WTC11 (cell line): ENCODE measurements at regions not wholly inside any gene's neighbourhood (a gene's known extent, or its start where the extent isn't known, plus 50 kb on each side); places are given as distances from the start of the nearest gene placed in this dataset.

Experiments
- GABPB1 ChIP-seq: sonication (generic); formaldehyde crosslinking; IDR thresholded peaks from 2 replicates; pipeline ENCODE4 v1.8.1; 2023; ENCODE audit warnings: mild to moderate bottlenecking, missing genetic modification reagents
- MXD4 ChIP-seq: fragments of 250-450 bp; sonication (Bioruptor Pico); IDR thresholded peaks from 2 replicates; pipeline ENCODE4 v1.8.0; 2021; ENCODE audit warnings: mild to moderate bottlenecking, moderate library complexity, borderline replicate concordance
- NR1H2 ChIP-seq: sonication (generic); formaldehyde crosslinking; IDR thresholded peaks from 2 replicates; pipeline ENCODE4 v1.9.0; 2021; ENCODE audit warnings: mild to moderate bottlenecking, moderate library complexity, missing genetic modification reagents
- TCF7 ChIP-seq: sonication (generic); formaldehyde crosslinking; IDR thresholded peaks from 2 replicates; pipeline ENCODE4 v1.8.0; 2022; ENCODE audit warnings: mild to moderate bottlenecking, low read depth, missing genetic modification reagents, moderate library complexity
- TF ChIP-seq, protein P1 (sequence below): fragments of 200-600 bp; IDR thresholded peaks from 2 replicates; pipeline ENCODE4 v1.8.0; 2022; ENCODE audit warnings: antibody characterized with exemption
- TF ChIP-seq, protein P2 (sequence below): sonication (generic); formaldehyde crosslinking; IDR thresholded peaks from 2 replicates; pipeline ENCODE4 v1.8.0; 2022; ENCODE audit warnings: missing genetic modification reagents
- TF ChIP-seq, protein P3 (sequence below): sonication (generic); formaldehyde crosslinking; IDR thresholded peaks from 2 replicates; pipeline ENCODE4 v1.8.1; 2022; ENCODE audit warnings: low read depth, missing genetic modification reagents, borderline replicate concordance
- TF ChIP-seq, protein P4 (sequence below): sonication (generic); formaldehyde crosslinking; IDR thresholded peaks from 2 replicates; pipeline ENCODE4 v1.8.1; 2022; ENCODE audit warnings: low read depth, mild to moderate bottlenecking, moderate library complexity, missing genetic modification reagents, borderline replicate concordance
- TF ChIP-seq, protein P5 (sequence below): sonication (generic); formaldehyde crosslinking; IDR thresholded peaks from 2 replicates; pipeline ENCODE4 v1.8.1; 2023; ENCODE audit warnings: mild to moderate bottlenecking, missing genetic modification reagents, moderate library complexity
- TF ChIP-seq, protein P6 (sequence below): sonication (generic); formaldehyde crosslinking; IDR thresholded peaks from 2 replicates; pipeline ENCODE4 v1.8.1; 2023; ENCODE audit warnings: mild to moderate bottlenecking, missing genetic modification reagents, borderline replicate concordance
- TF ChIP-seq, protein P7 (sequence below): fragments of 250-450 bp; sonication (Bioruptor Pico); IDR thresholded peaks from 2 replicates; pipeline ENCODE4 v1.9.0; 2021; ENCODE audit warnings: moderate library complexity, mild to moderate bottlenecking, inconsistent platforms, borderline replicate concordance

DNA sequence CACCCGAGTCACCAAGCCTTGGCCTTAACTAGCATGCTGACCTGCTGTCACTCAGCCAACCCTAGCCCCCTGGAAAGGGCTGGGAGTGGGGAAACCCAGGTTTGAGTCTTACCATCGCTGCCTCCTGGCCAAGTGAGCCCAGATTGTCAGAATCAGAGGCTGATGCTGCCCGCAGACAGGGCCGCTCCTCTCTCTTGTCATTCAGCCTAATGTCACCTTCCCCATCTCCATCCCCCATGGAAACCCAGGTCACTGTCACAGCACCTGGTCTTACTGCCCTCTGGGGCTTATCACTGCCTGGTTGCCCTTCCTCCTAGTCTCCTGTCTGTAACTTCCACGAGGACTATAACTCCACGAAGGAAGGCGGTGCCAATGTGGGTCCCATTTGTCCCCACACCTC, 53.6 kb upstream of the CASZ1 start:
- no peak for TF ChIP-seq NR1H2 (CRISPR knock-in tag)
- no peak for TF ChIP-seq TCF7 (CRISPR knock-in tag)
- TF ChIP-seq, protein P1, sequence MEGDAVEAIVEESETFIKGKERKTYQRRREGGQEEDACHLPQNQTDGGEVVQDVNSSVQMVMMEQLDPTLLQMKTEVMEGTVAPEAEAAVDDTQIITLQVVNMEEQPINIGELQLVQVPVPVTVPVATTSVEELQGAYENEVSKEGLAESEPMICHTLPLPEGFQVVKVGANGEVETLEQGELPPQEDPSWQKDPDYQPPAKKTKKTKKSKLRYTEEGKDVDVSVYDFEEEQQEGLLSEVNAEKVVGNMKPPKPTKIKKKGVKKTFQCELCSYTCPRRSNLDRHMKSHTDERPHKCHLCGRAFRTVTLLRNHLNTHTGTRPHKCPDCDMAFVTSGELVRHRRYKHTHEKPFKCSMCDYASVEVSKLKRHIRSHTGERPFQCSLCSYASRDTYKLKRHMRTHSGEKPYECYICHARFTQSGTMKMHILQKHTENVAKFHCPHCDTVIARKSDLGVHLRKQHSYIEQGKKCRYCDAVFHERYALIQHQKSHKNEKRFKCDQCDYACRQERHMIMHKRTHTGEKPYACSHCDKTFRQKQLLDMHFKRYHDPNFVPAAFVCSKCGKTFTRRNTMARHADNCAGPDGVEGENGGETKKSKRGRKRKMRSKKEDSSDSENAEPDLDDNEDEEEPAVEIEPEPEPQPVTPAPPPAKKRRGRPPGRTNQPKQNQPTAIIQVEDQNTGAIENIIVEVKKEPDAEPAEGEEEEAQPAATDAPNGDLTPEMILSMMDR = no peak
- TF ChIP-seq, protein P2, sequence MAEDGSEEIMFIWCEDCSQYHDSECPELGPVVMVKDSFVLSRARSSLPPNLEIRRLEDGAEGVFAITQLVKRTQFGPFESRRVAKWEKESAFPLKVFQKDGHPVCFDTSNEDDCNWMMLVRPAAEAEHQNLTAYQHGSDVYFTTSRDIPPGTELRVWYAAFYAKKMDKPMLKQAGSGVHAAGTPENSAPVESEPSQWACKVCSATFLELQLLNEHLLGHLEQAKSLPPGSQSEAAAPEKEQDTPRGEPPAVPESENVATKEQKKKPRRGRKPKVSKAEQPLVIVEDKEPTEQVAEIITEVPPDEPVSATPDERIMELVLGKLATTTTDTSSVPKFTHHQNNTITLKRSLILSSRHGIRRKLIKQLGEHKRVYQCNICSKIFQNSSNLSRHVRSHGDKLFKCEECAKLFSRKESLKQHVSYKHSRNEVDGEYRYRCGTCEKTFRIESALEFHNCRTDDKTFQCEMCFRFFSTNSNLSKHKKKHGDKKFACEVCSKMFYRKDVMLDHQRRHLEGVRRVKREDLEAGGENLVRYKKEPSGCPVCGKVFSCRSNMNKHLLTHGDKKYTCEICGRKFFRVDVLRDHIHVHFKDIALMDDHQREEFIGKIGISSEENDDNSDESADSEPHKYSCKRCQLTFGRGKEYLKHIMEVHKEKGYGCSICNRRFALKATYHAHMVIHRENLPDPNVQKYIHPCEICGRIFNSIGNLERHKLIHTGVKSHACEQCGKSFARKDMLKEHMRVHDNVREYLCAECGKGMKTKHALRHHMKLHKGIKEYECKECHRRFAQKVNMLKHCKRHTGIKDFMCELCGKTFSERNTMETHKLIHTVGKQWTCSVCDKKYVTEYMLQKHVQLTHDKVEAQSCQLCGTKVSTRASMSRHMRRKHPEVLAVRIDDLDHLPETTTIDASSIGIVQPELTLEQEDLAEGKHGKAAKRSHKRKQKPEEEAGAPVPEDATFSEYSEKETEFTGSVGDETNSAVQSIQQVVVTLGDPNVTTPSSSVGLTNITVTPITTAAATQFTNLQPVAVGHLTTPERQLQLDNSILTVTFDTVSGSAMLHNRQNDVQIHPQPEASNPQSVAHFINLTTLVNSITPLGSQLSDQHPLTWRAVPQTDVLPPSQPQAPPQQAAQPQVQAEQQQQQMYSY (CRISPR knock-in tag) = no peak
- TF ChIP-seq MXD4 (CRISPR knock-in tag) = no peak
- TF ChIP-seq, protein P3, sequence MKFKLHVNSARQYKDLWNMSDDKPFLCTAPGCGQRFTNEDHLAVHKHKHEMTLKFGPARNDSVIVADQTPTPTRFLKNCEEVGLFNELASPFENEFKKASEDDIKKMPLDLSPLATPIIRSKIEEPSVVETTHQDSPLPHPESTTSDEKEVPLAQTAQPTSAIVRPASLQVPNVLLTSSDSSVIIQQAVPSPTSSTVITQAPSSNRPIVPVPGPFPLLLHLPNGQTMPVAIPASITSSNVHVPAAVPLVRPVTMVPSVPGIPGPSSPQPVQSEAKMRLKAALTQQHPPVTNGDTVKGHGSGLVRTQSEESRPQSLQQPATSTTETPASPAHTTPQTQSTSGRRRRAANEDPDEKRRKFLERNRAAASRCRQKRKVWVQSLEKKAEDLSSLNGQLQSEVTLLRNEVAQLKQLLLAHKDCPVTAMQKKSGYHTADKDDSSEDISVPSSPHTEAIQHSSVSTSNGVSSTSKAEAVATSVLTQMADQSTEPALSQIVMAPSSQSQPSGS (CRISPR knock-in tag) = no peak
- TF ChIP-seq, protein P4, sequence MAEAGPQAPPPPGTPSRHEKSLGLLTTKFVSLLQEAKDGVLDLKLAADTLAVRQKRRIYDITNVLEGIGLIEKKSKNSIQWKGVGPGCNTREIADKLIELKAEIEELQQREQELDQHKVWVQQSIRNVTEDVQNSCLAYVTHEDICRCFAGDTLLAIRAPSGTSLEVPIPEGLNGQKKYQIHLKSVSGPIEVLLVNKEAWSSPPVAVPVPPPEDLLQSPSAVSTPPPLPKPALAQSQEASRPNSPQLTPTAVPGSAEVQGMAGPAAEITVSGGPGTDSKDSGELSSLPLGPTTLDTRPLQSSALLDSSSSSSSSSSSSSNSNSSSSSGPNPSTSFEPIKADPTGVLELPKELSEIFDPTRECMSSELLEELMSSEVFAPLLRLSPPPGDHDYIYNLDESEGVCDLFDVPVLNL (CRISPR knock-in tag) = no peak
- TF ChIP-seq, protein P5, sequence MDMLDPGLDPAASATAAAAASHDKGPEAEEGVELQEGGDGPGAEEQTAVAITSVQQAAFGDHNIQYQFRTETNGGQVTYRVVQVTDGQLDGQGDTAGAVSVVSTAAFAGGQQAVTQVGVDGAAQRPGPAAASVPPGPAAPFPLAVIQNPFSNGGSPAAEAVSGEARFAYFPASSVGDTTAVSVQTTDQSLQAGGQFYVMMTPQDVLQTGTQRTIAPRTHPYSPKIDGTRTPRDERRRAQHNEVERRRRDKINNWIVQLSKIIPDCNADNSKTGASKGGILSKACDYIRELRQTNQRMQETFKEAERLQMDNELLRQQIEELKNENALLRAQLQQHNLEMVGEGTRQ (CRISPR knock-in tag) = no peak
- TF ChIP-seq, protein P6, sequence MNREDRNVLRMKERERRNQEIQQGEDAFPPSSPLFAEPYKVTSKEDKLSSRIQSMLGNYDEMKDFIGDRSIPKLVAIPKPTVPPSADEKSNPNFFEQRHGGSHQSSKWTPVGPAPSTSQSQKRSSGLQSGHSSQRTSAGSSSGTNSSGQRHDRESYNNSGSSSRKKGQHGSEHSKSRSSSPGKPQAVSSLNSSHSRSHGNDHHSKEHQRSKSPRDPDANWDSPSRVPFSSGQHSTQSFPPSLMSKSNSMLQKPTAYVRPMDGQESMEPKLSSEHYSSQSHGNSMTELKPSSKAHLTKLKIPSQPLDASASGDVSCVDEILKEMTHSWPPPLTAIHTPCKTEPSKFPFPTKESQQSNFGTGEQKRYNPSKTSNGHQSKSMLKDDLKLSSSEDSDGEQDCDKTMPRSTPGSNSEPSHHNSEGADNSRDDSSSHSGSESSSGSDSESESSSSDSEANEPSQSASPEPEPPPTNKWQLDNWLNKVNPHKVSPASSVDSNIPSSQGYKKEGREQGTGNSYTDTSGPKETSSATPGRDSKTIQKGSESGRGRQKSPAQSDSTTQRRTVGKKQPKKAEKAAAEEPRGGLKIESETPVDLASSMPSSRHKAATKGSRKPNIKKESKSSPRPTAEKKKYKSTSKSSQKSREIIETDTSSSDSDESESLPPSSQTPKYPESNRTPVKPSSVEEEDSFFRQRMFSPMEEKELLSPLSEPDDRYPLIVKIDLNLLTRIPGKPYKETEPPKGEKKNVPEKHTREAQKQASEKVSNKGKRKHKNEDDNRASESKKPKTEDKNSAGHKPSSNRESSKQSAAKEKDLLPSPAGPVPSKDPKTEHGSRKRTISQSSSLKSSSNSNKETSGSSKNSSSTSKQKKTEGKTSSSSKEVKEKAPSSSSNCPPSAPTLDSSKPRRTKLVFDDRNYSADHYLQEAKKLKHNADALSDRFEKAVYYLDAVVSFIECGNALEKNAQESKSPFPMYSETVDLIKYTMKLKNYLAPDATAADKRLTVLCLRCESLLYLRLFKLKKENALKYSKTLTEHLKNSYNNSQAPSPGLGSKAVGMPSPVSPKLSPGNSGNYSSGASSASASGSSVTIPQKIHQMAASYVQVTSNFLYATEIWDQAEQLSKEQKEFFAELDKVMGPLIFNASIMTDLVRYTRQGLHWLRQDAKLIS = no peak
- TF ChIP-seq, protein P7, sequence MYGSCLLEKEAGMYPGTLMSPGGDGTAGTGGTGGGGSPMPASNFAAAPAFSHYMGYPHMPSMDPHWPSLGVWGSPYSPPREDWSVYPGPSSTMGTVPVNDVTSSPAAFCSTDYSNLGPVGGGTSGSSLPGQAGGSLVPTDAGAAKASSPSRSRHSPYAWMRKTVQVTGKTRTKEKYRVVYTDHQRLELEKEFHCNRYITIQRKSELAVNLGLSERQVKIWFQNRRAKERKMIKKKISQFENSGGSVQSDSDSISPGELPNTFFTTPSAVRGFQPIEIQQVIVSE (CRISPR knock-in tag) = no peak
- TF ChIP-seq GABPB1 (CRISPR knock-in tag) = no peak
